ENCODE measurements at regions not wholly inside any gene's neighbourhood (a gene's known extent, or its start where the extent isn't known, plus 50 kb on each side); places are given as distances from the start of the nearest gene placed in this dataset.
"Not testable (repeated sequence)": the region's sequence is repeated elsewhere in the genome, so short reads cannot be mapped to it uniquely, and the experiment has no call there.

DNA sequence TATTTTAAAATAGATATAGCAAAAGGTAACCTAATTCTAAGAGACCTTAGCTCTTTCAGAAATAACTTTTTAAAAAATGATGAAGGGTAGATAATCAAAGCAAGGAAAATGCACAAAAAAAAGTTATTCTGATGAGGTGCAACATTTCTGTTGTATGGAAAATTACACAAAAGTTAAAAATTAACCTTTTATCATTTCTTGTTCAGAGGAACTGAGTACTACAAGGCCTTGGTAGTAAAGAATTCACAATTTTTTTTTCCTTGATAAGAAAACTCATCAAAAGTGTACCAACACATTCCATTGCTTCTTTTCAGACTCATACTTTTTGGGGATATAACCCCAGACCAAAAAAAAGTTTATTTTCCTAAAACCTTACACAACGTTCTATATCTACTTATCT, 213.0 kb downstream of the IL15 start:
- Histone ChIP-seq H3K27ac (ENCODE audit: low read depth in 2 of 2, low read length in 1 of 2) (no peak overlapping the region), H3K4me3 (ENCODE audit: low read depth in 1 of 2, low read length in 2 of 2) (no peak overlapping the region), H3K27me3 (ENCODE audit: control insufficient read depth in 1 of 2, insufficient read depth in 2 of 2, low read length in 2 of 2) (no peaks in the 10 kb centered on the region), H3K36me3 (ENCODE audit: control insufficient read depth in 2 of 2, insufficient read depth in 2 of 2, low read length in 1 of 2) (no peaks in the 10 kb centered on the region), H3K4me1 (ENCODE audit: control insufficient read depth in 2 of 2, insufficient read depth in 2 of 2, low read length in 1 of 2) (no peaks in the 10 kb centered on the region), H3K9me3 (ENCODE audit: control insufficient read depth in 2 of 2, insufficient read depth in 1 of 2, low read depth in 1 of 2, low read length in 1 of 2) (no peaks in the 10 kb centered on the region)
- WGBS, 2 donors, result 58 to 65% methylated on average over 1 of the region's 1 CpG

DNA sequence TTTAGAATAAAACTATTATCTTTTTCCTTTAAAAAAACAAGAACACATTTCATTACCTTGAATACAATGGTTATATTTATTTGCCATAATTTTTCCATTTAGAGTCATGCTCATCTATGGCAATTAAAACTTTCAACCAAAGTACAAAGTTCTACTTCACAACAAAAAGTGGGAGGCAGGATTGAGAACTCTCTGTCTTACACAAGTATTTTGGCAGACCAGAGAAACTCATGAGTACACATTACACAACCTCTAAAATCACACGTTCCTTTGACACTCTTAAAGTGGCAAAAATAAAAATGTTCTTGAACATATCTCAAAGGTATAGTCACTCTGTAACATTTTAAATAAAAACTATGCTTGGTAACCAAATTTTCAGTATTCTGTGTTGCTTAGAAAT, 213.4 kb downstream of the IL15 start:
- H3K4me1 ChIP-seq (ENCODE audit: control insufficient read depth in 2 of 2, insufficient read depth in 2 of 2, low read length in 1 of 2), result no peaks in the 10 kb centered on the region
- H3K4me3 ChIP-seq (ENCODE audit: low read depth in 1 of 2, low read length in 2 of 2), result no peak overlapping the region
- no peaks in the 10 kb centered on the region for H3K9me3 ChIP-seq (ENCODE audit: control insufficient read depth in 2 of 2, insufficient read depth in 1 of 2, low read depth in 1 of 2, low read length in 1 of 2)
- no peak overlapping the region for H3K27ac ChIP-seq (ENCODE audit: low read depth in 2 of 2, low read length in 1 of 2)
- 37% methylated on average over 1 of the region's 1 CpG for WGBS, 2 donors
- no peaks in the 10 kb centered on the region for H3K36me3 ChIP-seq (ENCODE audit: control insufficient read depth in 2 of 2, insufficient read depth in 2 of 2, low read length in 1 of 2)
- no peaks in the 10 kb centered on the region for H3K27me3 ChIP-seq (ENCODE audit: control insufficient read depth in 1 of 2, insufficient read depth in 2 of 2, low read length in 2 of 2)

DNA sequence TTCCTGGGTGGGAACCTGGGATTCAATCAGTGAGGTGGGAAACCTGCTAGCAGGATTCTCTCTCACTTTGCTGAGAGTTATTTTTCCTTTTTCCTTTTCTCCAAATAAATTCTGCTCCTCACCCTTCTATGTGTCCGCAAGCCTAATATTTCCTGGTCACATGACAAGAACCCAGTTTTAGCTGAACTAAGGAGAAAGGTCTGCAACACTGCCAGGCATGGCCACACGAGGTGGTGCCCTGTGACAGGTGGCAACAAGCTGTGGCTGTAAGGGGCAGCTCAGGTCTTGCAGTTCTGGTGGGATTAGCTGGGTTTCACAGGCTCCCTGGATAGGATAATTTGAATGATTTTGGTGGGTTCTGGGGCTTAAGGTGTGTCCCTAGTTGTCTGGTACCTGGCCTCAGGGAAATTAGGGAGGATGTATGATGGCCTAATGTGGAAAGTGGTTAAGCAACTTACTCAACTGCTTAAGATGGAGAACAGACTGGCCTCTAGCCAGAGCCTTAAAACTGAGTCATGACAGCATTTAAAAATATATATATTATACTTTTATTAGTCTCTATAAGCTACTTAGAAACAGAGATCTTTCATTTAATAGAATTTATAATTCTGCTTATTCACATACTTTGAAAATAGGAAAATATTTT, 215.0 kb downstream of the IL15 start:
- H3K36me3 ChIP-seq (ENCODE audit: control insufficient read depth in 2 of 2, insufficient read depth in 2 of 2, low read length in 1 of 2), result no peaks in the 10 kb centered on the region
- 44 to 56% methylated on average over 2 of the region's 2 CpGs for WGBS, 2 donors
- H3K4me3 ChIP-seq (ENCODE audit: low read depth in 1 of 2, low read length in 2 of 2), result no peak overlapping the region
- H3K27me3 ChIP-seq (ENCODE audit: control insufficient read depth in 1 of 2, insufficient read depth in 2 of 2, low read length in 2 of 2), result no peaks in the 10 kb centered on the region
- peak overlapping the region in 1 of 2 donors; percentile 17 for H3K27ac ChIP-seq (ENCODE audit: low read depth in 2 of 2, low read length in 1 of 2)
- no peaks in the 10 kb centered on the region for H3K9me3 ChIP-seq (ENCODE audit: control insufficient read depth in 2 of 2, insufficient read depth in 1 of 2, low read depth in 1 of 2, low read length in 1 of 2)
- H3K4me1 ChIP-seq (ENCODE audit: control insufficient read depth in 2 of 2, insufficient read depth in 2 of 2, low read length in 1 of 2), result no peaks in the 10 kb centered on the region

DNA sequence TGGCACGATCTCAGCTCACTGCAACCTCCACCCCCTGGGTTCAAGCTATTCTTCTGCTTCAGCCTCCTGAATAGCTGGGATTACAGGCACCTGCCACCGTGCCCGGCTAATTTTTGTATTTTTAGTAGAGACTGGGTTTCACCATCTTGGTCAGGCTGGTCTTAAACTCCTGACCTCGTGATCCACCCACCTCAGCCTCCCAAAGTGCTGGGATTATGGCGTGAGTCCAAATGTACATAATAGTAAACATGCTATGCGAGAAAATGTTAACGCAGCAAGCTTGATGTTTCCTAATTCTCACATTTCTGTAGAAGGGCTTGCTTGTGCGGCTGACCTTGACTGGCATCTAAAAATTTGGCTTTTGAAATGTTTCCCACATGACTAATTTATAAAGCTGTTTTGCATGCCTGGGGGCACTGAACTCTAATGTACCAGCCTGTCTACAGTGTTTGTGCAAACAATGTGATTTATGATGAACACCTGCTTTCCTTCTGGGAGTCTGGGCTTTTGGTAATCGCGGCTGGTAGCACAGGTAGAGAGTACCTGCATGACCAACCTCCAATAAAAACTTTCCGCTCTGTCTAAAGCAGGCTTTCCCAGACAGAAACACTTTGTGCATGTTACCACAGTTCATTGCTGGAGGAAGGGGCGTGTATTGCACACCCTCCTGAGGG, 216.8 kb downstream of the IL15 start:
- 45 to 48% methylated on average over 12 of the region's 12 CpGs for WGBS, 2 donors
- Histone ChIP-seq H3K9me3 (ENCODE audit: control insufficient read depth in 2 of 2, insufficient read depth in 1 of 2, low read depth in 1 of 2, low read length in 1 of 2) (no peaks in the 10 kb centered on the region), H3K27me3 (ENCODE audit: control insufficient read depth in 1 of 2, insufficient read depth in 2 of 2, low read length in 2 of 2) (no peaks in the 10 kb centered on the region), H3K4me3 (ENCODE audit: low read depth in 1 of 2, low read length in 2 of 2) (no peak overlapping the region), H3K36me3 (ENCODE audit: control insufficient read depth in 2 of 2, insufficient read depth in 2 of 2, low read length in 1 of 2) (no peaks in the 10 kb centered on the region), H3K27ac (ENCODE audit: low read depth in 2 of 2, low read length in 1 of 2) (no peak overlapping the region), H3K4me1 (ENCODE audit: control insufficient read depth in 2 of 2, insufficient read depth in 2 of 2, low read length in 1 of 2) (no peaks in the 10 kb centered on the region)

DNA sequence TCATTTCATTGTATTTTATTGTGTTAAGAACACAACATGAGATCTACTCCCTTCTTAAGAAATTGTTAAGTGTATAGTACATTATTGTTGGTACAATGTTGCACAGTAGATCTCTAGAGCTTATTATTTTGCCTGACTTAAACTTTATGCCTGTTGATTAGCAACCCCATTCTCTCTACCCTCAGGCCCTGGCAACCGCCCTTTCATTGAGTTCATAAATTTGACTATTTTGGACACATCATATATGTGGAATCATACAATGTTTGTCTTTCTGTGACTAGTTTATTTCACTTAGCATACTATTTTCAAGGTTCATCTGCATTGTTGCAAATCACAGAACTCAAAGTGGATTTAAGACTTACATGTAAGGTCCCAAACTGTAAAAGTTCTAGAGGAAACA, 222.1 kb downstream of the IL15 start:
- Histone ChIP-seq H3K36me3 (ENCODE audit: control insufficient read depth in 2 of 2, insufficient read depth in 2 of 2, low read length in 1 of 2) (no peaks in the 10 kb centered on the region), H3K27me3 (ENCODE audit: control insufficient read depth in 1 of 2, insufficient read depth in 2 of 2, low read length in 2 of 2) (no peaks in the 10 kb centered on the region), H3K9me3 (ENCODE audit: control insufficient read depth in 2 of 2, insufficient read depth in 1 of 2, low read depth in 1 of 2, low read length in 1 of 2) (no peaks in the 10 kb centered on the region), H3K27ac (ENCODE audit: low read depth in 2 of 2, low read length in 1 of 2) (no peak overlapping the region), H3K4me1 (ENCODE audit: control insufficient read depth in 2 of 2, insufficient read depth in 2 of 2, low read length in 1 of 2) (no peaks in the 10 kb centered on the region), H3K4me3 (ENCODE audit: low read depth in 1 of 2, low read length in 2 of 2) (no peak overlapping the region)
- WGBS, 2 donors, result 57 to 71% methylated on average over 1 of the region's 1 CpG

DNA sequence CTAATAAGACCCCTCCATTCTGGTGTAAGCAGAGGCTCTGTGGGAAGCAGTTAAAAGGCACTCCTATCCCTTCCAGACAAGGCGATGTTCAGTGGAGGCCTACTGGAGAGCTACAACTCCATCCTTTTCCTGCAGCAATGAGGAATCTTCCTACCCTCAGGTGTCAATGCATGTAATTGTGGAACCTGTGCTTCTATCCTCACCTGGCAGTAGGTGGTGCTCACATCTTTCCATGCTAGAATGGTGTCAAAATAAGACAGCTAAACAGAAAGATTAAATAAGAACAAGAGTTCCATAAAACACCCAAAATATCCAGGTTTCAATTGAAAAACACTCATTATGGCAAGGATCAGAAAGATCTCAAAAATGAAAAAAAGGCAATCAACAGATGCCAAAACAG, 224.6 kb downstream of the IL15 start:
- WGBS, 2 donors, result 91 to 95% methylated on average over 1 of the region's 1 CpG

DNA sequence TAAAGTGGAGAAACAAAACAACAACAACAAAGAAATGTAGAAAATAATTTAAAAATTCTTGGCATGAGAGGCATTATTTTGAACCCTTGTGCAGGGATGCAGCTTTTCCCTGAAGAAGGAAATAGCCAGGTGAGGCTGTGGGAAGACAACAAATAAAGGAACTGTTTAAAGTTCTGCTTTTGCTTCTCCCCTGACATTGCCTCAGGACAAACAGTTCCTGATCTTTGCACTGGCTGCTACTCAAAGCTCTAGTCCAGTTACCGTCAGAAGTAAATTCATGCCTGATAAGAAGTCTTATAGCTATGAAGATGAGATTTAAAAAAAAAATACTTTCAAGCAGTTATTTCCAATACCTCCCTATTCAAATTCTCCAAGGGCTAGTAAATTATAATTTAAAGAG, 233.8 kb downstream of the IL15 start:
- Histone ChIP-seq H3K9me3 (ENCODE audit: control insufficient read depth in 2 of 2, insufficient read depth in 1 of 2, low read depth in 1 of 2, low read length in 1 of 2) (peaks cover 0 to 5% of the 10 kb centered on the region in 2 donors), H3K4me1 (ENCODE audit: control insufficient read depth in 2 of 2, insufficient read depth in 2 of 2, low read length in 1 of 2) (no peaks in the 10 kb centered on the region), H3K27me3 (ENCODE audit: control insufficient read depth in 1 of 2, insufficient read depth in 2 of 2, low read length in 2 of 2) (no peaks in the 10 kb centered on the region), H3K4me3 (ENCODE audit: low read depth in 1 of 2, low read length in 2 of 2) (no peak overlapping the region), H3K27ac (ENCODE audit: low read depth in 2 of 2, low read length in 1 of 2) (no peak overlapping the region), H3K36me3 (ENCODE audit: control insufficient read depth in 2 of 2, insufficient read depth in 2 of 2, low read length in 1 of 2) (no peaks in the 10 kb centered on the region)
- WGBS, 2 donors, result 29 to 31% methylated on average over 1 of the region's 1 CpG

More for the DNA sequence above, 224.6 kb downstream of the IL15 start:
- Histone ChIP-seq H3K27ac (ENCODE audit: low read depth in 2 of 2, low read length in 1 of 2) (no peak overlapping the region), H3K36me3 (ENCODE audit: control insufficient read depth in 2 of 2, insufficient read depth in 2 of 2, low read length in 1 of 2) (no peaks in the 10 kb centered on the region), H3K4me1 (ENCODE audit: control insufficient read depth in 2 of 2, insufficient read depth in 2 of 2, low read length in 1 of 2) (no peaks in the 10 kb centered on the region), H3K4me3 (ENCODE audit: low read depth in 1 of 2, low read length in 2 of 2) (no peak overlapping the region), H3K27me3 (ENCODE audit: control insufficient read depth in 1 of 2, insufficient read depth in 2 of 2, low read length in 2 of 2) (no peaks in the 10 kb centered on the region), H3K9me3 (ENCODE audit: control insufficient read depth in 2 of 2, insufficient read depth in 1 of 2, low read depth in 1 of 2, low read length in 1 of 2) (no peaks in the 10 kb centered on the region)

DNA sequence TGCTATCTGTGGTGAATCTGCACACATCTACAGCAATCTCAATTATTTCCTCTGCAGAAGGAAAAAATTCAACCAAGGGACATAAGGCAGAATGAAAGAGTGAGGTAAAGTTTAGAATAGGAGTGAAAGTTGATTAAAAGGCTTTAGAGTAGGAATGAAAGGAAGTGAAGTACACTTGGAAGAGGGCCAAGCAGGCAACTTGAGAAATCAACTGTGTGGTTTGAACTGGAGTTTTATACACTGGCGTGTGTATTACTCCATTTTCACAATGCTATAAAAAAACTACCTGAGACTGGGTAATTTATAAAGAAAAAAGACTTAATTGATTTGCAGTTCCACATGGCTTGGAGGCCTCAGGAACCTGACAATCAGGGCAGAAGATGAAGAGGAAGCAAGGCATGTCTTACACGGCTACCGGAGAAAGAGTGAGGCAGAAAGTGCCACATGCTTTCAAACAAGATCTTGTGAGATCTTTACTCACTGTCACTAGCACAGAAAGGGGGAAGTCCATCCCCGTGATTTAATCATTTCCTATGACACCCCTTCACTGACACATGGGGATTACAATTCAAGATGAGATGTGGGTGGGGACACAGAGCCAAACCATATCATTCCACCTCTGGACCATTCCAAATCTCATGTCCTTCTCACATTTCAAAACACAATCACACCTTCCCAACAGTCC, 234.8 kb downstream of the IL15 start:
- no peak overlapping the region for H3K27ac ChIP-seq (ENCODE audit: low read depth in 2 of 2, low read length in 1 of 2)
- H3K36me3 ChIP-seq (ENCODE audit: control insufficient read depth in 2 of 2, insufficient read depth in 2 of 2, low read length in 1 of 2), result no peaks in the 10 kb centered on the region
- 66 to 82% methylated on average over 4 of the region's 4 CpGs for WGBS, 2 donors
- no peaks in the 10 kb centered on the region for H3K27me3 ChIP-seq (ENCODE audit: control insufficient read depth in 1 of 2, insufficient read depth in 2 of 2, low read length in 2 of 2)
- H3K4me3 ChIP-seq (ENCODE audit: low read depth in 1 of 2, low read length in 2 of 2), result no peak overlapping the region
- H3K4me1 ChIP-seq (ENCODE audit: control insufficient read depth in 2 of 2, insufficient read depth in 2 of 2, low read length in 1 of 2), result no peaks in the 10 kb centered on the region
- peaks cover 0 to 5% of the 10 kb centered on the region in 2 donors for H3K9me3 ChIP-seq (ENCODE audit: control insufficient read depth in 2 of 2, insufficient read depth in 1 of 2, low read depth in 1 of 2, low read length in 1 of 2)

DNA sequence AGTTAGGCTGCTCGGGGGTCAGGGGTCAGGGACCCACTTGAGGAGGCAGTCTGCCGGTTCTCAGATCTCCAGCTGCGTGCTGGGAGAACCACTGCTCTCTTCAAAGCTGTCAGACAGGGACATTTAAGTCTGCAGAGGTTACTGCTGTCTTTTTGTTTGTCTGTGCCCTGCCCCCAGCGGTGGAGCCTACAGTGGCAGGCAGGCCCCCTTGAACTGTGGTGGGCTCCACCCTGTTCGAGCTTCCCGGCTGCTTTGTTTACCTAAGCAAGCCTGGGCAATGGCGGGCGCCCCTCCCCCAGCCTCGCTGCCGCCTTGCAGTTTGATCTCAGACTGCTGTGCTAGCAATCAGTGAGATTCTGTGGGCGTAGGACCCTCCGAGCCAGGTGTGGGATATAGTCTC, 246.3 kb downstream of the IL15 start:
- H3K27me3 ChIP-seq (ENCODE audit: control insufficient read depth in 1 of 2, insufficient read depth in 2 of 2, low read length in 2 of 2); H3K27ac ChIP-seq (ENCODE audit: low read depth in 2 of 2, low read length in 1 of 2); H3K36me3 ChIP-seq (ENCODE audit: control insufficient read depth in 2 of 2, insufficient read depth in 2 of 2, low read length in 1 of 2); H3K9me3 ChIP-seq (ENCODE audit: control insufficient read depth in 2 of 2, insufficient read depth in 1 of 2, low read depth in 1 of 2, low read length in 1 of 2); H3K4me1 ChIP-seq (ENCODE audit: control insufficient read depth in 2 of 2, insufficient read depth in 2 of 2, low read length in 1 of 2); H3K4me3 ChIP-seq (ENCODE audit: low read depth in 1 of 2, low read length in 2 of 2): not testable (repeated sequence)
- 41 to 46% methylated on average over 9 to 11 of the region's 12 CpGs for WGBS, 2 donors

Data from esophagus (tissue), 2 donors.